HCT116 (cell line): ENCODE measurements at regions not wholly inside any gene's neighbourhood (a gene's known extent, or its start where the extent isn't known, plus 50 kb on each side); places are given as distances from the start of the nearest gene placed in this dataset.

Experiments
- ATAC-seq: fragments of 200-7000 bp; cut with Tn5 transposase; 2 replicates; pipeline ENCODE4 v1.9.1; 2020; ENCODE audit warnings: mild to moderate bottlenecking, moderate library complexity
- BruUV-seq: library from RNA; stranded (reverse); fragments of 400-500 nt; replicated peaks from 2 replicates; lab custom pipeline; 2021; lab: Mats Ljungman, UMichigan
- CTCF ChIA-PET: fragments of 300-600 bp; sonication (Branson Sonifier 250); formaldehyde crosslinking; loops from one replicate; lab custom pipeline; 2021; ENCODE audit warnings: antibody characterized with exemption; lab: Charles Lee
- POLR2A ChIA-PET: fragments of 300-600, 350-600 bp; sonication (Branson Sonifier 250); formaldehyde crosslinking; loops from one replicate; lab custom pipeline; 2021; ENCODE audit warnings: antibody characterized with exemption; lab: Charles Lee
- RAD21 ChIA-PET, 2 experiments: fragments of 300-600 bp; sonication (Branson Sonifier 250); formaldehyde crosslinking; loops; one replicate each; lab custom pipeline; 2023; ENCODE audit warnings: low total read pairs in 2 of 2; ENCODE audit not compliant: uncharacterized antibody in 2 of 2, unreplicated experiment in 2 of 2, low non-redundant PET in 1 of 2; lab: Charles Lee
- DNase-seq: peaks from one replicate; pipeline ENCODE4 v3.0.0-alpha.2; 2010; ENCODE audit warnings: low read depth, low spot score
- H2AFZ ChIP-seq: fragments of 200-600 bp; shearing (Covaris generic), sonication (generic); 2 replicates; pipeline ENCODE4 v1.6.1; 2017; ENCODE audit warnings: low read depth, mixed run types, mixed read lengths, antibody characterized with exemption, low read length; ENCODE audit not compliant: poor library complexity, severe bottlenecking
- H3K27ac ChIP-seq: 2 replicates; pipeline ENCODE4 v1.5.1; 2012; ENCODE audit warnings: low read depth, low read length
- H3K27me3 ChIP-seq: fragments of 200-600 bp; sonication (generic); 2 replicates; pipeline ENCODE4 v1.6.1; 2016; ENCODE audit warnings: mixed run types, low read length, mixed read lengths; ENCODE audit not compliant: insufficient read depth
- H3K36me3 ChIP-seq, 2 experiments: fragments of 200-500 bp in 1 of 2; fragments of 200-600 bp in 1 of 2; sonication (Bioruptor generic) in 1 of 2; sonication (generic) in 1 of 2; 2 replicates each; pipeline versions ENCODE4 v1.5.1 to v1.6.1; 2014 to 2016; ENCODE audit warnings: low read length in 2 of 2, inconsistent platforms in 1 of 2, mixed read lengths in 1 of 2, mixed run types in 1 of 2; ENCODE audit not compliant: insufficient read depth in 2 of 2, control insufficient read depth in 1 of 2
- H3K4me1 ChIP-seq, 2 experiments: fragments of 200-600 bp in 1 of 2; sonication (generic) in 1 of 2; 2 replicates each; pipeline versions ENCODE4 v1.5.1 to v1.6.1; 2012 to 2017; ENCODE audit warnings: low read length in 2 of 2, inconsistent platforms in 1 of 2, mild to moderate bottlenecking in 1 of 2, mixed read lengths in 1 of 2, mixed run types in 1 of 2, moderate library complexity in 1 of 2; ENCODE audit not compliant: insufficient read depth in 2 of 2, control insufficient read depth in 1 of 2
- H3K4me2 ChIP-seq: fragments of 200-600 bp; sonication (generic); 2 replicates; pipeline ENCODE4 v1.6.1; 2017; ENCODE audit warnings: mixed run types, low read length, mixed read lengths
- H3K4me3 ChIP-seq, 2 experiments: fragments of 200-600 bp in 1 of 2; sonication (generic) in 1 of 2; replicated peaks in 1 of 2; 2 replicates each; pipeline ENCODE4 v1.5.1; 2011 to 2016; ENCODE audit warnings: low read length in 2 of 2, control low read depth in 1 of 2, low read depth in 1 of 2, mild to moderate bottlenecking in 1 of 2, mixed read lengths in 1 of 2, mixed run types in 1 of 2
- H3K79me2 ChIP-seq: fragments of 200-600 bp; sonication (generic); 2 replicates; pipeline ENCODE4 v1.6.1; 2017; ENCODE audit warnings: mild to moderate bottlenecking, mixed run types, low read length, moderate library complexity, mixed read lengths; ENCODE audit not compliant: insufficient read depth
- H3K9ac ChIP-seq: fragments of 200-600 bp; sonication (generic); 2 replicates; pipeline ENCODE4 v1.6.1; 2016; ENCODE audit warnings: low read length, mixed read lengths
- H3K9me2 ChIP-seq: fragments of 200-600 bp; sonication (generic), shearing (Covaris generic); 2 replicates; pipeline ENCODE4 v1.6.1; 2017; ENCODE audit warnings: mixed run types, mild to moderate bottlenecking, moderate library complexity; ENCODE audit not compliant: insufficient read depth
- H3K9me3 ChIP-seq, 2 experiments: fragments of 200-500 bp in 1 of 2; fragments of 200-600 bp in 1 of 2; sonication (Bioruptor generic) in 1 of 2; sonication (generic) in 1 of 2; 2 replicates each; pipeline ENCODE4 v1.6.1; 2014 to 2017; ENCODE audit warnings: low read length in 2 of 2, mixed read lengths in 2 of 2, inconsistent platforms in 1 of 2, low read depth in 1 of 2, mild to moderate bottlenecking in 1 of 2, mixed run types in 1 of 2, moderate library complexity in 1 of 2; ENCODE audit not compliant: control insufficient read depth in 1 of 2, insufficient read depth in 1 of 2
- H4K20me1 ChIP-seq: fragments of 200-600 bp; sonication (generic), shearing (Covaris generic); 2 replicates; pipeline ENCODE4 v1.6.1; 2017; ENCODE audit warnings: mixed run types, mild to moderate bottlenecking, moderate library complexity; ENCODE audit not compliant: insufficient read depth
- ELF1 ChIP-seq: IDR thresholded peaks from 2 replicates; pipeline ENCODE4 v1.6.1; 2012; ENCODE audit warnings: low read depth, borderline replicate concordance
- FOSL1 ChIP-seq: IDR thresholded peaks from 2 replicates; pipeline ENCODE4 v1.6.1; 2012; ENCODE audit warnings: low read depth
- POLR2A ChIP-seq: IDR thresholded peaks from 2 replicates; pipeline ENCODE4 v1.7.0; 2011; ENCODE audit warnings: borderline replicate concordance; ENCODE audit not compliant: insufficient read depth, insufficient read length; ENCODE audit errors: extremely low read depth
- SIN3A ChIP-seq: IDR thresholded peaks from 2 replicates; pipeline ENCODE4 v1.6.1; 2012; ENCODE audit warnings: low read depth
- YY1 ChIP-seq: IDR thresholded peaks from 2 replicates; pipeline ENCODE4 v1.6.1; 2011; ENCODE audit warnings: low read length, low read depth, moderate library complexity, mild to moderate bottlenecking; ENCODE audit not compliant: insufficient replicate concordance; ENCODE audit errors: extremely low read depth
- ZFX ChIP-seq: fragments of 450-650 bp; IDR thresholded peaks from 2 replicates; pipeline ENCODE4 v1.6.1; 2017
- intact Hi-C: fragments of 100-400 bp; cut with micrococcal nuclease; formaldehyde crosslinking; loops from 2 replicates; pipeline ENCODE4 v1.10.0; 2022
- TF ChIP-seq, protein P1 (sequence below): IDR thresholded peaks from 2 replicates; pipeline ENCODE4 v1.6.1; 2011; ENCODE audit warnings: mild to moderate bottlenecking, low read length, moderate library complexity; ENCODE audit not compliant: insufficient replicate concordance; ENCODE audit errors: extremely low read depth
- TF ChIP-seq, protein P2 (sequence below): IDR thresholded peaks from 2 replicates; pipeline ENCODE4 v1.6.1; 2012
- TF ChIP-seq, protein P3 (sequence below): IDR thresholded peaks from 2 replicates; pipeline ENCODE4 v1.6.1; 2012; ENCODE audit warnings: low read depth

DNA sequence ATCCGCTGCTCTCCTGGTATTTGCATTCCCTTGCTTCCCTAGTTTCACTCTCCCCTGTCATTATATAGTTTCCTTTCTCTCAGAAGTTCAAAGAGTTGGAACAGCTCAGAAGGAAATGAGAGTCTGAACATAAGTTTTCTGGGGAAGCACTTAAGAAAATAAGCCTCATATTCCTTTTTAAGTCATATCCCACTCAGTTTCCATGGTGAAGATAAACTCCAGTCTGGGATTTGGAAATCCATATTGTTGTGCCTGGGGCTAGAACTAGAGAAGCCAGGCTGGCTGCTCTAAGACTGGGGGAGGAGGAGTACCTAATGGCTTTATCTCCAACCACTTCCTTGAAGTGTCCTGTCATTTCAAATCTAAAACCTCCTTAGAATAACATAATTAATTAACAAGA is 134.2 kb upstream of the ALCAM start:
- no TSS peak for BruUV-seq
- Histone ChIP-seq H3K9ac (no peak overlapping the region), H3K79me2 (no peaks in the 10 kb centered on the region), H3K9me2 (no peaks in the 10 kb centered on the region), H2AFZ (no peak overlapping the region), H3K9me3 (no peaks in the 10 kb centered on the region), H4K20me1 (no peaks in the 10 kb centered on the region), H3K4me2 (no peak overlapping the region), H3K36me3 (no peaks in the 10 kb centered on the region), H3K27ac (no peak overlapping the region), H3K4me3 (no peak overlapping the region), H3K27me3 (no peaks in the 10 kb centered on the region), H3K4me1 (no peaks in the 10 kb centered on the region)
- ChIA-PET CTCF (no interaction called here), POLR2A (no interaction called here), RAD21 (no interaction called here)
- intact Hi-C loops = no loop called here
- no peak for ATAC-seq
- no peak for TF ChIP-seq FOSL1
- TF ChIP-seq YY1 = no peak
- TF ChIP-seq, protein P1, sequence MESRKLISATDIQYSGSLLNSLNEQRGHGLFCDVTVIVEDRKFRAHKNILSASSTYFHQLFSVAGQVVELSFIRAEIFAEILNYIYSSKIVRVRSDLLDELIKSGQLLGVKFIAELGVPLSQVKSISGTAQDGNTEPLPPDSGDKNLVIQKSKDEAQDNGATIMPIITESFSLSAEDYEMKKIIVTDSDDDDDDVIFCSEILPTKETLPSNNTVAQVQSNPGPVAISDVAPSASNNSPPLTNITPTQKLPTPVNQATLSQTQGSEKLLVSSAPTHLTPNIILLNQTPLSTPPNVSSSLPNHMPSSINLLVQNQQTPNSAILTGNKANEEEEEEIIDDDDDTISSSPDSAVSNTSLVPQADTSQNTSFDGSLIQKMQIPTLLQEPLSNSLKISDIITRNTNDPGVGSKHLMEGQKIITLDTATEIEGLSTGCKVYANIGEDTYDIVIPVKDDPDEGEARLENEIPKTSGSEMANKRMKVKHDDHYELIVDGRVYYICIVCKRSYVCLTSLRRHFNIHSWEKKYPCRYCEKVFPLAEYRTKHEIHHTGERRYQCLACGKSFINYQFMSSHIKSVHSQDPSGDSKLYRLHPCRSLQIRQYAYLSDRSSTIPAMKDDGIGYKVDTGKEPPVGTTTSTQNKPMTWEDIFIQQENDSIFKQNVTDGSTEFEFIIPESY = no peak
- TF ChIP-seq SIN3A = no peak
- TF ChIP-seq, protein P2, sequence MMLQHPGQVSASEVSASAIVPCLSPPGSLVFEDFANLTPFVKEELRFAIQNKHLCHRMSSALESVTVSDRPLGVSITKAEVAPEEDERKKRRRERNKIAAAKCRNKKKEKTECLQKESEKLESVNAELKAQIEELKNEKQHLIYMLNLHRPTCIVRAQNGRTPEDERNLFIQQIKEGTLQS = no peak
- TF ChIP-seq, protein P3, sequence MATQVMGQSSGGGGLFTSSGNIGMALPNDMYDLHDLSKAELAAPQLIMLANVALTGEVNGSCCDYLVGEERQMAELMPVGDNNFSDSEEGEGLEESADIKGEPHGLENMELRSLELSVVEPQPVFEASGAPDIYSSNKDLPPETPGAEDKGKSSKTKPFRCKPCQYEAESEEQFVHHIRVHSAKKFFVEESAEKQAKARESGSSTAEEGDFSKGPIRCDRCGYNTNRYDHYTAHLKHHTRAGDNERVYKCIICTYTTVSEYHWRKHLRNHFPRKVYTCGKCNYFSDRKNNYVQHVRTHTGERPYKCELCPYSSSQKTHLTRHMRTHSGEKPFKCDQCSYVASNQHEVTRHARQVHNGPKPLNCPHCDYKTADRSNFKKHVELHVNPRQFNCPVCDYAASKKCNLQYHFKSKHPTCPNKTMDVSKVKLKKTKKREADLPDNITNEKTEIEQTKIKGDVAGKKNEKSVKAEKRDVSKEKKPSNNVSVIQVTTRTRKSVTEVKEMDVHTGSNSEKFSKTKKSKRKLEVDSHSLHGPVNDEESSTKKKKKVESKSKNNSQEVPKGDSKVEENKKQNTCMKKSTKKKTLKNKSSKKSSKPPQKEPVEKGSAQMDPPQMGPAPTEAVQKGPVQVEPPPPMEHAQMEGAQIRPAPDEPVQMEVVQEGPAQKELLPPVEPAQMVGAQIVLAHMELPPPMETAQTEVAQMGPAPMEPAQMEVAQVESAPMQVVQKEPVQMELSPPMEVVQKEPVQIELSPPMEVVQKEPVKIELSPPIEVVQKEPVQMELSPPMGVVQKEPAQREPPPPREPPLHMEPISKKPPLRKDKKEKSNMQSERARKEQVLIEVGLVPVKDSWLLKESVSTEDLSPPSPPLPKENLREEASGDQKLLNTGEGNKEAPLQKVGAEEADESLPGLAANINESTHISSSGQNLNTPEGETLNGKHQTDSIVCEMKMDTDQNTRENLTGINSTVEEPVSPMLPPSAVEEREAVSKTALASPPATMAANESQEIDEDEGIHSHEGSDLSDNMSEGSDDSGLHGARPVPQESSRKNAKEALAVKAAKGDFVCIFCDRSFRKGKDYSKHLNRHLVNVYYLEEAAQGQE = no peak
- no peak for TF ChIP-seq ELF1
- no peak for TF ChIP-seq POLR2A
- TF ChIP-seq ZFX = no peak
- no peak for DNase-seq
